IMR-90 (cell line): ENCODE measurements at regions not wholly inside any gene's neighbourhood (a gene's known extent, or its start where the extent isn't known, plus 50 kb on each side); places are given as distances from the start of the nearest gene placed in this dataset.

Experiments used
- CEBPB ChIP-seq: IDR thresholded peaks from 2 replicates; pipeline ENCODE4 v1.6.1; 2012; ENCODE audit warnings: low read depth, low read length, improper control_type of control experiment
- CTCF ChIP-seq: conservative IDR thresholded peaks from 2 replicates; pipeline ENCODE4 v1.5.1; 2012; ENCODE audit warnings: mild to moderate bottlenecking, low read depth, low read length, improper control_type of control experiment
- FOS ChIP-seq: fragments of 150-350 bp; IDR thresholded peaks from 2 replicates; pipeline ENCODE4 v1.6.1; 2016; ENCODE audit warnings: low read depth, low read length
- MAZ ChIP-seq: IDR thresholded peaks from 2 replicates; pipeline ENCODE4 v1.6.1; 2012; ENCODE audit warnings: low read depth, mild to moderate bottlenecking, low read length, improper control_type of control experiment, moderate library complexity, borderline replicate concordance
- MXI1 ChIP-seq: IDR thresholded peaks from 2 replicates; pipeline ENCODE4 v1.6.1; 2012; ENCODE audit warnings: low read depth, mild to moderate bottlenecking, low read length, moderate library complexity, borderline replicate concordance
- NFE2L2 ChIP-seq: fragments of 150-350 bp; IDR thresholded peaks from 2 replicates; pipeline ENCODE4 v1.6.1; 2016; ENCODE audit warnings: low read depth, mild to moderate bottlenecking, low read length
- POLR2A ChIP-seq: IDR thresholded peaks from 2 replicates; pipeline ENCODE4 v1.6.1; 2012; ENCODE audit warnings: mild to moderate bottlenecking, low read depth, low read length
- RAD21 ChIP-seq: IDR thresholded peaks from 2 replicates; pipeline ENCODE4 v1.6.1; 2012; ENCODE audit warnings: low read length, improper control_type of control experiment
- RCOR1 ChIP-seq: IDR thresholded peaks from 2 replicates; pipeline ENCODE4 v1.6.1; 2012; ENCODE audit warnings: mild to moderate bottlenecking, low read length, improper control_type of control experiment; ENCODE audit not compliant: insufficient replicate concordance
- RFX5 ChIP-seq: IDR thresholded peaks from 2 replicates; pipeline ENCODE4 v1.8.0; 2012; ENCODE audit warnings: low read depth, mild to moderate bottlenecking, low read length, moderate library complexity
- USF2 ChIP-seq: fragments of 150-350 bp; IDR thresholded peaks from 2 replicates; pipeline ENCODE4 v1.6.1; 2017; ENCODE audit warnings: mild to moderate bottlenecking, antibody characterized with exemption, low read length, low read depth

GRCh38 chr2:100674666-100675065, 111.9 kb downstream of the PDCL3 start:
- no peak for TF ChIP-seq CTCF
- TF ChIP-seq FOS: no peak
- no peak for TF ChIP-seq NFE2L2
- no peak for TF ChIP-seq MXI1
- TF ChIP-seq RFX5: no peak
- no peak for TF ChIP-seq USF2
- no peak for TF ChIP-seq RCOR1
- no peak for TF ChIP-seq POLR2A
- TF ChIP-seq RAD21: no peak
- TF ChIP-seq MAZ: no peak
- TF ChIP-seq CEBPB: no peak
